ENCODE measurements at regions not wholly inside any gene's neighbourhood (a gene's known extent, or its start where the extent isn't known, plus 50 kb on each side); places are given as distances from the start of the nearest gene placed in this dataset.

DNA sequence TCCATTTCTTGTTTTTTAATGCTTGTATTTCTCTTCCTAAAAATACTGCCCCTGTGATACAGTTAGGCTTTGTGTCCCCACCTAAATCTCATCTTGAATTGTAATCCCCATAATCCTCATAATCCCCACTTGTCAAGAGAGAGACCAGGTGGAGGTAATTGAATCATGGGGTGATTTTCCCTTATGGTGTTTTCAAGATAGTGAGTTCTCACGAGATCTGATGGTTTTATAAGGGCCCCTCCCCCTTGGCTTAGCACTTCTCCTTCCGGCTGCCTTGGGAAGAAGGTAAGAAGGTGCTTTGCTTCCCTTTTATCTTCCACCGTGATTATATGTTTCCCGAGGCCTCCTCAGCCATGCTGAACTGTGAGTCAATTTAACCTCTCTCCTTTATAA lies 227.4 kb downstream of the MAN2A1 start:
- DNase-seq (ENCODE audit: low spot score) (no peak), ATAC-seq (ENCODE audit: low read depth) (no peak)
- Histone ChIP-seq H3K4me1 (ENCODE audit: insufficient read depth, poor library complexity, severe bottlenecking) (no peaks in the 10 kb centered on the region), H3K27ac (ENCODE audit: poor library complexity, severe bottlenecking) (no peak overlapping the region), H3K9me3 (ENCODE audit: severe bottlenecking) (no peaks in the 10 kb centered on the region), H3K36me3 (ENCODE audit: low read depth) (no peaks in the 10 kb centered on the region), H3K27me3 (ENCODE audit: insufficient read depth, poor library complexity, severe bottlenecking) (no peaks in the 10 kb centered on the region), H3K4me3 (ENCODE audit: severe bottlenecking) (no peak overlapping the region)
- TF ChIP-seq, protein P1, sequence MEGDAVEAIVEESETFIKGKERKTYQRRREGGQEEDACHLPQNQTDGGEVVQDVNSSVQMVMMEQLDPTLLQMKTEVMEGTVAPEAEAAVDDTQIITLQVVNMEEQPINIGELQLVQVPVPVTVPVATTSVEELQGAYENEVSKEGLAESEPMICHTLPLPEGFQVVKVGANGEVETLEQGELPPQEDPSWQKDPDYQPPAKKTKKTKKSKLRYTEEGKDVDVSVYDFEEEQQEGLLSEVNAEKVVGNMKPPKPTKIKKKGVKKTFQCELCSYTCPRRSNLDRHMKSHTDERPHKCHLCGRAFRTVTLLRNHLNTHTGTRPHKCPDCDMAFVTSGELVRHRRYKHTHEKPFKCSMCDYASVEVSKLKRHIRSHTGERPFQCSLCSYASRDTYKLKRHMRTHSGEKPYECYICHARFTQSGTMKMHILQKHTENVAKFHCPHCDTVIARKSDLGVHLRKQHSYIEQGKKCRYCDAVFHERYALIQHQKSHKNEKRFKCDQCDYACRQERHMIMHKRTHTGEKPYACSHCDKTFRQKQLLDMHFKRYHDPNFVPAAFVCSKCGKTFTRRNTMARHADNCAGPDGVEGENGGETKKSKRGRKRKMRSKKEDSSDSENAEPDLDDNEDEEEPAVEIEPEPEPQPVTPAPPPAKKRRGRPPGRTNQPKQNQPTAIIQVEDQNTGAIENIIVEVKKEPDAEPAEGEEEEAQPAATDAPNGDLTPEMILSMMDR (IDR thresholded peaks at IDR 0.05; ENCODE audit: poor library complexity, severe bottlenecking): no peak

DNA sequence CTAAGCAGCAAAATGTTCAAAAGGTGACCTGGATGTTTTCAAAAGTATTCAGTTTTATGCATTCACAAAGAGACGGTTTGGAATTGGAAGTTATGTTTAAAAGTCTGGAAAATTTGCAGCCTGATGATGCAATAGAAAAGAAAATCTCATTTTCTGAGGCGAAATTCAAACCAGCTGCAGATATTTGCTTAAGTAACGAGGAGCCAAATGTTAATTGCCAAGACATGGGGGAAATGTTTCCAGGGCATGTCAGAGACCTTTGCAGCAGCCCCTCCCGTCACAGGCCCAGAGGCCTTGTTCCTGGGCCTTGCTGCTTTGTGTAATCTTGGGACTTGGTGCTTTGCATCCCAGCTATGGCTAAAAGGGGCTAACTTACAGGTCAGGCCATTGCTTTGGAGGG lies 228.2 kb downstream of the MAN2A1 start:
- Histone ChIP-seq H3K36me3 (ENCODE audit: low read depth) (no peaks in the 10 kb centered on the region), H3K4me1 (ENCODE audit: insufficient read depth, poor library complexity, severe bottlenecking) (no peaks in the 10 kb centered on the region), H3K9me3 (ENCODE audit: severe bottlenecking) (no peaks in the 10 kb centered on the region), H3K27ac (ENCODE audit: poor library complexity, severe bottlenecking) (no peak overlapping the region), H3K27me3 (ENCODE audit: insufficient read depth, poor library complexity, severe bottlenecking) (no peaks in the 10 kb centered on the region), H3K4me3 (ENCODE audit: severe bottlenecking) (no peak overlapping the region)
- TF ChIP-seq, protein P1 (IDR thresholded peaks at IDR 0.05; ENCODE audit: poor library complexity, severe bottlenecking): no peak
- DNase-seq (ENCODE audit: low spot score): no peak
- no peak for ATAC-seq (ENCODE audit: low read depth)

- no peaks in the 10 kb centered on the region for H3K4me1 ChIP-seq (ENCODE audit: insufficient read depth, poor library complexity, severe bottlenecking)
- H3K36me3 ChIP-seq (ENCODE audit: low read depth): no peaks in the 10 kb centered on the region
- TF ChIP-seq, protein P1 (IDR thresholded peaks at IDR 0.05; ENCODE audit: poor library complexity, severe bottlenecking): no peak
- H3K4me3 ChIP-seq (ENCODE audit: severe bottlenecking): no peak overlapping the region
- H3K27me3 ChIP-seq (ENCODE audit: insufficient read depth, poor library complexity, severe bottlenecking): peaks cover 2% of the 10 kb centered on the region
- H3K9me3 ChIP-seq (ENCODE audit: severe bottlenecking): no peaks in the 10 kb centered on the region
- no peak overlapping the region for H3K27ac ChIP-seq (ENCODE audit: poor library complexity, severe bottlenecking)
- no peak for DNase-seq (ENCODE audit: low spot score)
- ATAC-seq (ENCODE audit: low read depth): no peak
Measured at GRCh38 chr5:109920736-109921135, 231.0 kb downstream of the MAN2A1 start.

- Histone ChIP-seq H3K27ac (ENCODE audit: poor library complexity, severe bottlenecking) (no peak overlapping the region), H3K4me3 (ENCODE audit: severe bottlenecking) (no peak overlapping the region), H3K27me3 (ENCODE audit: insufficient read depth, poor library complexity, severe bottlenecking) (peaks cover 4% of the 10 kb centered on the region), H3K36me3 (ENCODE audit: low read depth) (no peaks in the 10 kb centered on the region), H3K4me1 (ENCODE audit: insufficient read depth, poor library complexity, severe bottlenecking) (no peaks in the 10 kb centered on the region), H3K9me3 (ENCODE audit: severe bottlenecking) (no peaks in the 10 kb centered on the region)
- TF ChIP-seq, protein P1 (IDR thresholded peaks at IDR 0.05; ENCODE audit: poor library complexity, severe bottlenecking): no peak
- DNase-seq (ENCODE audit: low spot score) (no peak), ATAC-seq (ENCODE audit: low read depth) (peak; percentile 17; the same call in 2 of the 3 replicates)
Measured at GRCh38 chr5:109921735-109922380, 232.1 kb downstream of the MAN2A1 start.

DNA sequence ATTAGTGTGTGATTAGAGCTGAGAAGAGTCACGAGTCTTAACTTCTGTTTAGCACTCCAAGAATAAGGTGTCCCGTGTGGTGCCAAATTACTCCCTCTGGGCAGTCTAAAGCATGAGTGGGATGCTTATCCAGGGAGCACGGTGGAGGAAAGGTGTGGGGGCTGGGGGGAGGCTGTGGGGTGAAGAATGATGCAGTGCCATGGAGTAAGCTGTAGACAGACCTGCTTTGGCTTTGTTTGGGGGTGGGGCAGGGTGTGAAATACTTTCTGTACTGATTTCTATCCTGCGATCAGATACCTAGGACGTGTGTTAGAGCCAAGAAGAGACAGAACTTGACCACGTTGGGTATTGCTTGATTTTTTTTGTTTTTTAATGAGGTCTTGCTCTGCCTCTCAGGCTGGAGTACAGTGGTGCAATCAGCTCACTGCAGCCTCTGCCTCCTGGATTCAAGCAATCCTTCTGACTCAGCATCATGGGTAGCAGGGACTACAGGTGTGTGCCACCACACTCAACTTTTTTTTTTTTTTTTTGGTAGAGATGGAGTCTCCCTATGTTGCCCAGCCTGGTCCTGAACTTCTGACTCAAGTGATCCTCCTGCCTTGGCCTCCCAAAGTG lies 232.8 kb downstream of the MAN2A1 start:
- H3K9me3 ChIP-seq (ENCODE audit: severe bottlenecking): no peaks in the 10 kb centered on the region
- TF ChIP-seq, protein P1 (IDR thresholded peaks at IDR 0.05; ENCODE audit: poor library complexity, severe bottlenecking): no peak
- no peaks in the 10 kb centered on the region for H3K36me3 ChIP-seq (ENCODE audit: low read depth)
- DNase-seq (ENCODE audit: low spot score) (no peak), ATAC-seq (ENCODE audit: low read depth) (no peak)
- H3K4me1 ChIP-seq (ENCODE audit: insufficient read depth, poor library complexity, severe bottlenecking): no peaks in the 10 kb centered on the region
- H3K27me3 ChIP-seq (ENCODE audit: insufficient read depth, poor library complexity, severe bottlenecking): peaks cover 4% of the 10 kb centered on the region
- no peak overlapping the region for H3K27ac ChIP-seq (ENCODE audit: poor library complexity, severe bottlenecking)
- no peak overlapping the region for H3K4me3 ChIP-seq (ENCODE audit: severe bottlenecking)

All from RWPE2 (cell line).